IMR-90 (cell line): ENCODE measurements at regions not wholly inside any gene's neighbourhood (a gene's known extent, or its start where the extent isn't known, plus 50 kb on each side); places are given as distances from the start of the nearest gene placed in this dataset.
A peak's percentile ranks its signal among the peaks of the same experiment; 100 is the strongest.

ENCODE experiments used
- ATAC-seq: fragments of 200-7000 bp; cut with Tn5 transposase; 2 replicates; pipeline ENCODE4 v1.9.1; 2020; ENCODE audit warnings: low read depth, mild to moderate bottlenecking, moderate library complexity
- BruUV-seq: library from RNA; stranded (reverse); fragments of 400-500 nt; replicated peaks from 2 replicates; lab custom pipeline; 2021; lab: Mats Ljungman, UMichigan
- CTCF ChIA-PET: fragments of 300-600 bp; formaldehyde crosslinking; extraction: SDS; loops from one replicate; lab custom pipeline; 2021; ENCODE audit warnings: antibody characterized with exemption; lab: Yijun Ruan, JAX
- POLR2A ChIA-PET: fragments of 300-600 bp; sonication (Branson Sonifier 250); formaldehyde crosslinking; loops from one replicate; lab custom pipeline; 2022; ENCODE audit warnings: antibody characterized with exemption; ENCODE audit not compliant: unreplicated experiment; lab: Charles Lee
- DNase-seq: peaks from one replicate; pipeline ENCODE4 v3.0.0; 2013
- H2AFZ ChIP-seq: replicated peaks from 2 replicates; pipeline ENCODE3; 2013; ENCODE audit warnings: low read length, mild to moderate bottlenecking; ENCODE audit not compliant: poor library complexity
- H2AK5ac ChIP-seq: 2 replicates; pipeline ENCODE4 v1.6.1; 2013; ENCODE audit warnings: low read depth, low read length, inconsistent platforms
- H2AK9ac ChIP-seq: replicated peaks from 2 replicates; pipeline ENCODE3; 2013; ENCODE audit warnings: mild to moderate bottlenecking, low read depth, low read length, moderate library complexity; ENCODE audit not compliant: poor library complexity
- H2BK120ac ChIP-seq: 2 replicates; pipeline ENCODE4 v1.6.1; 2013; ENCODE audit warnings: low read depth, low read length, inconsistent platforms
- H2BK15ac ChIP-seq: 3 replicates; pipeline ENCODE4 v1.6.1; 2013; ENCODE audit warnings: low read depth, low read length, inconsistent platforms
- H2BK20ac ChIP-seq: 2 replicates; pipeline ENCODE4 v1.6.1; 2013; ENCODE audit warnings: low read depth, mild to moderate bottlenecking, inconsistent platforms, low read length, moderate library complexity
- H2BK5ac ChIP-seq: 2 replicates; pipeline ENCODE4 v1.6.1; 2013; ENCODE audit warnings: mild to moderate bottlenecking, low read depth, low read length, inconsistent platforms; ENCODE audit not compliant: poor library complexity, severe bottlenecking
- H3K14ac ChIP-seq: replicated peaks from 2 replicates; pipeline ENCODE4 v1.6.1; 2013; ENCODE audit warnings: low read depth, low read length, inconsistent platforms
- H3K18ac ChIP-seq: 2 replicates; pipeline ENCODE4 v1.6.1; 2013; ENCODE audit warnings: low read depth, low read length, control low read depth
- H3K23ac ChIP-seq: 2 replicates; pipeline ENCODE4 v1.6.1; 2013; ENCODE audit warnings: low read depth, low read length, inconsistent platforms
- H3K27ac ChIP-seq: 2 replicates; pipeline ENCODE4 v1.5.1; 2013; ENCODE audit warnings: mild to moderate bottlenecking, control low read depth, low read length; ENCODE audit not compliant: insufficient read depth
- H3K27me3 ChIP-seq: 2 replicates; pipeline ENCODE4 v1.6.1; 2013; ENCODE audit warnings: low read length; ENCODE audit not compliant: control insufficient read depth, insufficient read depth
- H3K36me3 ChIP-seq: 2 replicates; pipeline ENCODE4 v1.6.1; 2013; ENCODE audit warnings: low read length, mixed read lengths; ENCODE audit not compliant: control insufficient read depth, insufficient read depth
- H3K4ac ChIP-seq: 2 replicates; pipeline ENCODE4 v1.6.1; 2013; ENCODE audit warnings: low read depth, low read length, inconsistent platforms
- H3K4me1 ChIP-seq: 2 replicates; pipeline ENCODE4 v1.6.1; 2013; ENCODE audit warnings: low read length, mixed read lengths; ENCODE audit not compliant: control insufficient read depth, insufficient read depth
- H3K4me2 ChIP-seq: 2 replicates; pipeline ENCODE4 v1.6.1; 2013; ENCODE audit warnings: low read depth, mild to moderate bottlenecking, control low read depth, low read length, moderate library complexity
- H3K4me3 ChIP-seq: 2 replicates; pipeline ENCODE4 v1.5.1; 2013; ENCODE audit warnings: low read depth, mild to moderate bottlenecking, control low read depth, low read length, moderate library complexity; ENCODE audit not compliant: insufficient read depth
- H3K56ac ChIP-seq: 2 replicates; pipeline ENCODE4 v1.6.1; 2013; ENCODE audit warnings: low read length, inconsistent platforms; ENCODE audit not compliant: insufficient read depth; ENCODE audit errors: extremely low read depth
- H3K79me1 ChIP-seq, 2 experiments: 2 replicates each; pipeline ENCODE4 v1.6.1; 2013; ENCODE audit warnings: low read length in 2 of 2, inconsistent platforms in 1 of 2, low read depth in 1 of 2
- H3K9ac ChIP-seq: 2 replicates; pipeline ENCODE4 v1.6.1; 2013; ENCODE audit warnings: low read depth, low read length, control low read depth
- H3K9me1 ChIP-seq: 2 replicates; pipeline ENCODE4 v1.6.1; 2013; ENCODE audit warnings: low read length, inconsistent platforms; ENCODE audit not compliant: insufficient read depth
- H3K9me3 ChIP-seq: 2 replicates; pipeline ENCODE4 v1.6.1; 2013; ENCODE audit warnings: low read length; ENCODE audit not compliant: control insufficient read depth, insufficient read depth
- H4K20me1 ChIP-seq: 2 replicates; pipeline ENCODE4 v1.6.1; 2013; ENCODE audit warnings: low read length, inconsistent platforms; ENCODE audit not compliant: insufficient read depth
- H4K5ac ChIP-seq: 2 replicates; pipeline ENCODE4 v1.6.1; 2013; ENCODE audit warnings: mild to moderate bottlenecking, low read depth, low read length, control low read depth
- H4K8ac ChIP-seq, 2 experiments: 2 replicates each; pipeline ENCODE4 v1.6.1; 2013; ENCODE audit warnings: low read depth in 2 of 2, low read length in 2 of 2, control low read depth in 1 of 2, inconsistent platforms in 1 of 2
- H4K91ac ChIP-seq: 2 replicates; pipeline ENCODE4 v1.6.1; 2013; ENCODE audit warnings: low read depth, low read length, inconsistent platforms; ENCODE audit not compliant: insufficient read depth
- BHLHE40 ChIP-seq: fragments of 150-350 bp; IDR thresholded peaks from 2 replicates; pipeline ENCODE4 v1.6.1; 2016; ENCODE audit warnings: mild to moderate bottlenecking, low read depth, low read length
- CEBPB ChIP-seq: IDR thresholded peaks from 2 replicates; pipeline ENCODE4 v1.6.1; 2012; ENCODE audit warnings: low read depth, low read length, improper control_type of control experiment
- CHD1 ChIP-seq: IDR thresholded peaks from 2 replicates; pipeline ENCODE4 v1.6.1; 2012; ENCODE audit warnings: low read depth, low read length, improper control_type of control experiment
- FOS ChIP-seq: fragments of 150-350 bp; IDR thresholded peaks from 2 replicates; pipeline ENCODE4 v1.6.1; 2016; ENCODE audit warnings: low read depth, low read length
- MAFK ChIP-seq: IDR thresholded peaks from 2 replicates; pipeline ENCODE4 v1.6.1; 2012; ENCODE audit warnings: low read depth, low read length, improper control_type of control experiment
- MAZ ChIP-seq: IDR thresholded peaks from 2 replicates; pipeline ENCODE4 v1.6.1; 2012; ENCODE audit warnings: low read depth, mild to moderate bottlenecking, low read length, improper control_type of control experiment, moderate library complexity, borderline replicate concordance
- MXI1 ChIP-seq: IDR thresholded peaks from 2 replicates; pipeline ENCODE4 v1.6.1; 2012; ENCODE audit warnings: low read depth, mild to moderate bottlenecking, low read length, moderate library complexity, borderline replicate concordance
- NFE2L2 ChIP-seq: fragments of 150-350 bp; IDR thresholded peaks from 2 replicates; pipeline ENCODE4 v1.6.1; 2016; ENCODE audit warnings: low read depth, mild to moderate bottlenecking, low read length
- RAD21 ChIP-seq: IDR thresholded peaks from 2 replicates; pipeline ENCODE4 v1.6.1; 2012; ENCODE audit warnings: low read length, improper control_type of control experiment
- RCOR1 ChIP-seq: IDR thresholded peaks from 2 replicates; pipeline ENCODE4 v1.6.1; 2012; ENCODE audit warnings: mild to moderate bottlenecking, low read length, improper control_type of control experiment; ENCODE audit not compliant: insufficient replicate concordance
- RFX5 ChIP-seq: IDR thresholded peaks from 2 replicates; pipeline ENCODE4 v1.8.0; 2012; ENCODE audit warnings: low read depth, mild to moderate bottlenecking, low read length, moderate library complexity
- SMC3 ChIP-seq: fragments of 150-350 bp; IDR thresholded peaks from 2 replicates; pipeline ENCODE4 v1.6.1; 2016; ENCODE audit warnings: low read depth, mild to moderate bottlenecking, antibody characterized with exemption, low read length, moderate library complexity
- USF2 ChIP-seq: fragments of 150-350 bp; IDR thresholded peaks from 2 replicates; pipeline ENCODE4 v1.6.1; 2017; ENCODE audit warnings: mild to moderate bottlenecking, antibody characterized with exemption, low read length, low read depth
- WGBS, 2 experiments: methylation state at CpG; one replicate each; pipeline versions ENCODE4 v1.1.5 to v1.1.7; 2013; ENCODE audit warnings: missing lambda C conversion rate in 2 of 2; ENCODE audit not compliant: insufficient read length in 1 of 2; ENCODE audit errors: extremely low coverage in 2 of 2; 5-methylcytosine and 5-hydroxymethylcytosine counted together
- dilution Hi-C: fragments of 300-500 bp; cut with HindIII; formaldehyde crosslinking; loops from one replicate; pipeline ENCODE4 v1.14.3; 2018; ENCODE audit warnings: low sequenced_read_pairs; ENCODE audit not compliant: unreplicated experiment
- in situ Hi-C: fragments of 300-500 bp; cut with MboI; formaldehyde crosslinking; loops from 3 replicates; pipeline ENCODE4 v1.14.3; 2019; ENCODE audit warnings: low sequenced_read_pairs, inconsistent platforms, mixed read lengths
- intact Hi-C: fragments of 100-400 bp; cut with micrococcal nuclease; formaldehyde crosslinking; loops from 2 replicates; pipeline ENCODE4 v1.10.0; 2022
- TF ChIP-seq, protein P1 (sequence below): fragments of 150-350 bp; IDR thresholded peaks from 2 replicates; pipeline ENCODE4 v1.6.1; 2016; ENCODE audit warnings: low read depth, mild to moderate bottlenecking, low read length, moderate library complexity, borderline replicate concordance
- TF ChIP-seq, protein P2 (sequence below): conservative IDR thresholded peaks from 2 replicates; pipeline ENCODE4 v1.5.1; 2012; ENCODE audit warnings: mild to moderate bottlenecking, low read depth, low read length, improper control_type of control experiment

- CTCF ChIA-PET: no interaction called here
- no peak overlapping the region for H2AFZ ChIP-seq
- no peak overlapping the region for H3K9ac ChIP-seq
- H3K4ac ChIP-seq: no peak overlapping the region
- H2BK120ac ChIP-seq: no peak overlapping the region
- H3K56ac ChIP-seq: no peak overlapping the region
- H2BK15ac ChIP-seq: no peak overlapping the region
- H2BK5ac ChIP-seq: no peak overlapping the region
- H4K20me1 ChIP-seq: no peaks in the 10 kb centered on the region
- no peaks in the 10 kb centered on the region for H3K79me1 ChIP-seq
- WGBS, 2 experiments: no CpG with 5 or more reads among the region's 5 CpGs
- BruUV-seq: no TSS peak
- DNase-seq: peak; percentile 4
- H2BK20ac ChIP-seq: peak overlapping the region; percentile 2; the same call in 1 of the 2 replicates
- POLR2A ChIA-PET: no interaction called here
- in situ Hi-C loops: no loop called here
- no peak overlapping the region for H3K4me3 ChIP-seq
- TF ChIP-seq BHLHE40 (no peak), RAD21 (no peak), MAFK (no peak), FOS (no peak), CEBPB (no peak), RCOR1 (no peak), SMC3 (no peak), NFE2L2 (no peak), MAZ (no peak), MXI1 (no peak), USF2 (no peak), CHD1 (no peak), RFX5 (no peak)
- TF ChIP-seq, protein P1, sequence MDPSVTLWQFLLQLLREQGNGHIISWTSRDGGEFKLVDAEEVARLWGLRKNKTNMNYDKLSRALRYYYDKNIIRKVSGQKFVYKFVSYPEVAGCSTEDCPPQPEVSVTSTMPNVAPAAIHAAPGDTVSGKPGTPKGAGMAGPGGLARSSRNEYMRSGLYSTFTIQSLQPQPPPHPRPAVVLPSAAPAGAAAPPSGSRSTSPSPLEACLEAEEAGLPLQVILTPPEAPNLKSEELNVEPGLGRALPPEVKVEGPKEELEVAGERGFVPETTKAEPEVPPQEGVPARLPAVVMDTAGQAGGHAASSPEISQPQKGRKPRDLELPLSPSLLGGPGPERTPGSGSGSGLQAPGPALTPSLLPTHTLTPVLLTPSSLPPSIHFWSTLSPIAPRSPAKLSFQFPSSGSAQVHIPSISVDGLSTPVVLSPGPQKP: no peak
- TF ChIP-seq, protein P2, sequence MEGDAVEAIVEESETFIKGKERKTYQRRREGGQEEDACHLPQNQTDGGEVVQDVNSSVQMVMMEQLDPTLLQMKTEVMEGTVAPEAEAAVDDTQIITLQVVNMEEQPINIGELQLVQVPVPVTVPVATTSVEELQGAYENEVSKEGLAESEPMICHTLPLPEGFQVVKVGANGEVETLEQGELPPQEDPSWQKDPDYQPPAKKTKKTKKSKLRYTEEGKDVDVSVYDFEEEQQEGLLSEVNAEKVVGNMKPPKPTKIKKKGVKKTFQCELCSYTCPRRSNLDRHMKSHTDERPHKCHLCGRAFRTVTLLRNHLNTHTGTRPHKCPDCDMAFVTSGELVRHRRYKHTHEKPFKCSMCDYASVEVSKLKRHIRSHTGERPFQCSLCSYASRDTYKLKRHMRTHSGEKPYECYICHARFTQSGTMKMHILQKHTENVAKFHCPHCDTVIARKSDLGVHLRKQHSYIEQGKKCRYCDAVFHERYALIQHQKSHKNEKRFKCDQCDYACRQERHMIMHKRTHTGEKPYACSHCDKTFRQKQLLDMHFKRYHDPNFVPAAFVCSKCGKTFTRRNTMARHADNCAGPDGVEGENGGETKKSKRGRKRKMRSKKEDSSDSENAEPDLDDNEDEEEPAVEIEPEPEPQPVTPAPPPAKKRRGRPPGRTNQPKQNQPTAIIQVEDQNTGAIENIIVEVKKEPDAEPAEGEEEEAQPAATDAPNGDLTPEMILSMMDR: no peak
- no peak overlapping the region for H3K27ac ChIP-seq
- H3K4me1 ChIP-seq: peaks cover 2% of the 10 kb centered on the region; the same call in 1 of the 2 replicates
- no peaks in the 10 kb centered on the region for H3K27me3 ChIP-seq
- H3K23ac ChIP-seq: no peak overlapping the region
- no peak overlapping the region for H3K18ac ChIP-seq
- no peaks in the 10 kb centered on the region for H3K9me3 ChIP-seq
- intact Hi-C loops: no loop called here
- H3K36me3 ChIP-seq: no peaks in the 10 kb centered on the region
- dilution Hi-C loops: no loop called here
- no peak overlapping the region for H2AK9ac ChIP-seq
- no peak overlapping the region for H4K5ac ChIP-seq
- H3K9me1 ChIP-seq: no peaks in the 10 kb centered on the region
- no peak for ATAC-seq
- H3K14ac ChIP-seq: 0 out of 2 replicates have a peak overlapping the region, but pooled peaks have one; percentile 37
- no peak overlapping the region for H4K91ac ChIP-seq
- H2AK5ac ChIP-seq: no peak overlapping the region
- no peak overlapping the region for H4K8ac ChIP-seq
- H3K4me2 ChIP-seq: no peak overlapping the region
Measured at GRCh38 chr13:78197231-78197630, 278.6 kb upstream of the EDNRB start.
